CD4-positive, alpha-beta T cell treated with Interleukin-4 for 4 hours (primary cell): ENCODE measurements at regions not wholly inside any gene's neighbourhood (a gene's known extent, or its start where the extent isn't known, plus 50 kb on each side); places are given as distances from the start of the nearest gene placed in this dataset.

ENCODE experiments used
- DNase-seq: peaks from one replicate; pipeline ENCODE4 v3.0.0-alpha.2; 2020

DNA sequence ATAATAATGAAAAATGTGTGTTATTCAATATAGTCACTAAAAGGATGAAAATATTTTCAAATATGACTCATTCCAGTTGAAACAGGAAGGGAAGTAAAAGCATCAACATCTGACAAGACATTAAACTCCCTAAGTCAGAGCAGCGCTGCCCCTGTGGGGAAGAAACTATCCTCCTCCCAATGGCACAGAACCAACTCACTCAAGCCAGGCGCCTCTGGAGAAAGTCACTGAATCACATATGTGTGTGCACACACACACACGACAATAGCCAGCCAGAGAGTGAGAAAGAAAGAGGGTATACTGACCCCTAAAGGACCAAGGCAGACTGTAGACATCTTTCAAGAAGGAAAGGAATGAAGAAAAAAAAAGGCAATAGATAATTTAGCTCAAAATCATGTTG, 126.9 kb downstream of the SETD4 start:
- peak; percentile 8 for DNase-seq

DNA sequence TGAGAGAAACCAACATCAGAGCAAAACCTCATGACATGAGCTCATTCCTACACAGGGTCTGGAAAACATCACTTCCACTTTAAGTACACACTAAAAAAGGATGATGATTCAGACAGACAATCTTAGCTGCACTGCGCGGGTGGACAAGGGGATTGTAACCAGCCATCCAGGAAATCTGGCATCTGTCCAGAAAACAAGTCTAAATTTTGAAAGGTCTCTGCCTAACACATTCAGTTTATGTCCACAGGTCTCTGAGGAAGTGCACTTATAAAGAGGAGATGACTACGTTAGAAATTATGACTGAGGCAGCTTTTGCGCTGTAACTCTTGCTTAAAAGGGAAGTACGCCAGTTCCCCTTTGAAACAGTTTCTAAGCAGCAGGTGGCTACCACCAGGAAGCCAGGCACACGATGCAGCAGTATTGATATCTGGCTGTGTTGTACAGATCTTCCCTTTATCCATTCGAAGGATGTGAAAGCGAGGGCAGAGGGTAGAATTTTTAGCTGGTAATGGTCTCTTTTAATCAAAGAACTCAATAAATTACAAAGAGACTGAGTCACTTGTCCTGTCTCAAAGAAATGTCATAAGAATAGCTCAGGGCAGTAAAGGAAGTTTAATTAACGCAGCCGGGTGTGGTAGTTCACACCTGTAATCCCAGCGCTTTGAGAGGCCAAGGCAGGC, 128.0 kb downstream of the SETD4 start:
- peak; percentile 16 for DNase-seq

DNA sequence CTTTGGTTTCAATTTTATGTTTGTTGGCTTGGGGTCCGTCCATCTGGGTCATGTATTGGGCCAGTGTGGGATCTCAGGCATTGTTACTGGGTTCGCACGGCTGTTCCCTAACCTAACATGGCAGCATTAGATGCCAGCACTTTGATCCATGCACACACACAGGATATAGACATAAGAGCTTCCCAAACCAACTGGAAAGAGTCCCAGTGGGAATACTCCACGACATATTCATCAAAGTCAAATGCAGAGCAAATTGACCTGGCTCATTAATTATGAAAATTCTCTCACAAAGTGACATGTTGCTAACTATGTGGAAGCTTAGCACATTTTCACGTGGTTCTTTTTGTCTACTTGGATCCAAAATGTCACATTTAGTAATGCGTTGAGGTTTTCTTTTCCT, 130.4 kb downstream of the SETD4 start:
- DNase-seq, result no peak

DNA sequence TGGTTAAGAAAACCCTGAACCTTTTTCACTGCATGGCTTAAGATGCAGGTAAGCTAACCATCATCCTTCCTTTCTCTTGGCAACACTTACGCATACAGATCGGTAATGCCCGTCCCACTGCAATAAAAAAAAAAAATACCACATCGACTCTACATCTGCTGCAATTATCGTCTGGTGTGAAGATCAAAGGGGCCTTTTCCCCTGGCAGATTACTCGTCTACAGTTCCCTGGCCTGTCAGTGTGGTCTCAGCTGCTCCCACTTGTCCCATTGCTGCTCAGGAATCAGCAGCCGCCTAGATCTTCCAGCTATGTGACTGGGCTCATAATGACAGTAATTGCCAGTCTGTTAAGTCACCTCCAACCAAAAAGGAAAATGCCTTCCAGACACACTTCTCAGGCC, 133.1 kb downstream of the SETD4 start:
- no peak for DNase-seq

DNA sequence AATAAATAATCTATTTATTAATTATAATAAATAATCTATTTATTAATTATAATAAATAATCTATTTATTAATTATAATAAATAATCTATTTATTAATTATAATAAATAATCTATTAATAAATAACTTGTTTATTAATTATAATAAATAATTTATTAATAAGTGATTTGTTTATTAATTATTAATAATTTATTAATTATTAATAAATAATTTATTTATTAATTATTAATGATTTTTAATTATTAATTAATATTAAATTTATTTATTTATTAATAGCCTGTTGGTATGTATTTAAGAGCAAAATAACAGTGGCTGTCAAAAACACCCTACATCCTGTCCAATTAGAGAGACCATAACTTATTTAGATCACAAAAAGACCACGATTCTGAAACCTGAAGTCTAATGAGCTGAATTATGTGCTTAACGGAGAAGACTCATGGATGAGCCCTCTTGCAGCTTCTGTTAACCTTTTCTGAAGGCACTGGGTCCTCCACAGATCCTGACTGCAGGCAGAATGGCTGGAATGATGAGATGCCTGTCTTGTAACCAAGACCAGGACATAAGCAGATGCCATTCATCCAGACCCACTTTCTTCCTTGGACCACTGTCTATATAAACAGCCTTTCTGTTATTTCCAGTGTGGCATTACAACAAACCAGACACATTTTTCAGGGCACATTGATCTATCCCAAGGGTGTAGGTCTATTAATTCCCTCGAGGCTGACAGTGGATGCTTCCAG, 134.2 kb downstream of the SETD4 start:
- no peak for DNase-seq

DNA sequence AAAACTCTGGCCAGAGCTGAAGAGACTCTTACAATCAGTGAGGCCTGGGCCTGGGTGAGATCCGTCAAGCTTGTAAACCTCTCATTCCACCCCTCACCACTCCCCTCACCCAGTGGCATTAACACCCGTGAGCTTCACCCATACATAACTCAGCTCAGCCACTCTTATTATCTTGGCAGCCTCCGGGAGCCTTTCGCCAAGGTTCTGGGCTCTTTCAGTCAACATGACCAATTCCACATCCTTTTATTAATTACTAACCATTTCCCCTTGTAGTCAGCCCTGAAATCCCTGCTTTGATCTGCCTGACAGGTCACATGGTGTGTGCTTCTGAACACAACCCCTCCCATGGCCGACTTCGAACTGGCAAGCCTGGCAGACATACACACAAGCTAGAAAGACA, 134.8 kb downstream of the SETD4 start:
- DNase-seq, result no peak

DNA sequence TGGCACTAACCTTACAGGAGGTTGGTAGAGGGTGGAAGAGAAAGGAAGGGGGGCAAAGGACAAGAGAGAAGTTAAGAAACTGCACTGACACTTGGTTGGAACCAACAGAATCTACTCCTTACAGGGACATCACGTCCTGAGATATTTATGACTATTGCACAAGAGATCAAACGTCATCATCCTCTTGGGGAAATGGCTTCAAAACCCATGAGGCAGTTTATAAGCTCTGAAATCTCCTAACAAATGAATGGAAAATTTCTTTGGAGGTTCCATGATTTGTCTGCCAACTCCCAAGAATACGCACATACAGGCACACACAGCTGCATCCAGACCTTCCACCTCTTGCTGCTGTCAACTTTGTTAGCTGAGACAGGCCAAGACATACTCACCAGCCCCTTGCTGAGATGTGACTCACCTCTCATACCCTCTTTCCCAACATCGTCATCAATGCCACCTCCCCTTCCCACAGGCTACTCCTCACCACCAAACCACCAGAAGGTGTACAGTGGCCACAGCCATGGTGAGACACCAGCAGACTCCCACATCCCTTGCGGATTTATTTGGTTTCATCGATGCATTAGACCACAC, 135.5 kb downstream of the SETD4 start:
- no peak for DNase-seq

DNA sequence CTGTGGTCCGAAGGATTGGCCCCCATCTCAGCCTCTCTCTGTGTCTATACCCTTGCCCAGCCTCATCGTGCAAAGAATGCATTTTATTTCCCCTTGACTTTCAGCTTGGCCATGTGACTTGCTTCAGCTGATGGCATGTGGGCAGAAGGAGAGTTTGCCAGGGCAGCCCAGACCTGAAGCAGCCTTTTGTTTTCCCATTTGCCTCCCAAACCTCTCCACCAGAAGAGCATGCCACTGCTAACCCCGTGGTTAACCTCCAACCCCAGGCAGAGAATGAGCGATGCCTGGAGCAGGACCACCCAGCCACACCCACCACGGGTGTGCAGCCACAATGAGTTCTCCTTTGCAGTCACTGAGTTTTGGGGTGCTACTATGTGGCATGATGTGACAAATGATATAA, 136.4 kb downstream of the SETD4 start:
- DNase-seq, result no peak

DNA sequence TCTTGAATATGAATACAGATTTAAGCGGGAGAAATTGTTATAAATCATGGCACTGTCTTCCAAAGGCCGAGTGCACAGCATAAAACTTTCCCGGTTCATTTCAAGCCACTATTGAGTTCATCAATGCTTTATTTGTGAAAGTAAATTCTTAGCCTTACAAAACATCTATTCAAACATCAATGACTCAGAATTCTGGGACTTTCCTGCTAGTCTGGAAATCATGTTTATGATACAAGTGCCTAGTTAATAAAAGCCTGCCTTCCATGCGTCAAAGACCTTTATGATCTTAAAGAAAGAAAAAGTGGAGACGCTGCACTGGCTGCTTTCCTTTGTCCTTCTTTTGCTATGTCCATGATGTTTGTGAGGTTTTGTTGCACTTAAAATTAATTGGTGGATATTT, 137.7 kb downstream of the SETD4 start:
- DNase-seq, result no peak

DNA sequence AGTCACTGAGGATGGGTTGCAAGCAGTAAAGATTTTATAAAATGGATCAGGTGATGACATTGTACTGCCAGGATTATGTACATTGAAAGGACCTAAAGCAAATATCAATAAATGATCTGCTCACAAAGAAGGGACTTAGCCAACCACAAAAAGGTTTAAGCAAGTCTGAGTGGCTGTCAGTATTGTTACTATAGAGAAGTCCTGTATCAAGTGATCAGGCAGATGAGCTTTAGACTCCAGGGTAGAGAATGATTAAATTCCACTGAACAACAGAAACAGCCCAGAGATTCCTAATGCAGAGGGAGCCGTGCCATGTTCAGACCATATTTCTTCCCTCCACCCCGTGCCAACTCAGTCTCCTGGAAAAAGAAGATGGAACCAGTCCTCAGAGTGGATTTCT, 138.9 kb downstream of the SETD4 start:
- DNase-seq, result no peak

DNA sequence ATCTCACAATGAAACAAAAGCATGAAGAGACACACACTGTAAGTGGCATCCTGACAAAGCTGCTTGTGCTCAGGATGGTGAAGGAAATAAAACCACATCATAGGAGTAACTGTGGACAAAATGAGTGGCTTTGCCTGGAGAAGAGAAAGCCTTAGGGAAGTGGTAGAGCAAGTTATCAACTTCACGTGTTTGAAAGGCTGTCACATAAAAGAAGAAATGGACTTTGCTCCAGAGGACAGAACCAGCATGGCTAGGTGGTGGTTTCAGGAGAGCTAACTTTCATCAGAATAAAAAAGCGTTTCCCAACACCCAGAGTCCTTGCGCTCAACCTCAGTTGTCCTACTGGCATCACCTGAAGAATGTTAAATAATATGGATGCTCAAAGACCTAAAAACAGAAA, 139.9 kb downstream of the SETD4 start:
- no peak for DNase-seq

DNA sequence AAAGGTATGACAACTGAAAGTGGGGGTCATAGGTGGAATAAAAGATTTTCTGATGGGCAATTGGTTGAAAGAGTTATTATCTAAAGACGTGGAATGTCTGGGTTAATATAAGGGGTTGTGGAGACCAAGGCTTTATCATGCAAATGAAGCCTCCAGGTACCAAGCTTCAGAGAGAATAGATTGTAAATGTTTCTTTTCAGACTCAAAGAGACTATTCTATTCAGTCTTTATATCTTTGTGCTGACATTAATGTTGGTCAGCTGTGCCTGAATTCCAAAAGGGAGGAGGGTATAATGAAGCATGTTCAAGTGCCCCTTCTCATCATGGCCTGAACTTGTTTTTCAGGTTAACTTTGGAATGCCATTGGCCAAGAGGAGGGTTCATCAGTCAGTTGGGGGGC, 145.3 kb downstream of the SETD4 start:
- DNase-seq, result no peak

DNA sequence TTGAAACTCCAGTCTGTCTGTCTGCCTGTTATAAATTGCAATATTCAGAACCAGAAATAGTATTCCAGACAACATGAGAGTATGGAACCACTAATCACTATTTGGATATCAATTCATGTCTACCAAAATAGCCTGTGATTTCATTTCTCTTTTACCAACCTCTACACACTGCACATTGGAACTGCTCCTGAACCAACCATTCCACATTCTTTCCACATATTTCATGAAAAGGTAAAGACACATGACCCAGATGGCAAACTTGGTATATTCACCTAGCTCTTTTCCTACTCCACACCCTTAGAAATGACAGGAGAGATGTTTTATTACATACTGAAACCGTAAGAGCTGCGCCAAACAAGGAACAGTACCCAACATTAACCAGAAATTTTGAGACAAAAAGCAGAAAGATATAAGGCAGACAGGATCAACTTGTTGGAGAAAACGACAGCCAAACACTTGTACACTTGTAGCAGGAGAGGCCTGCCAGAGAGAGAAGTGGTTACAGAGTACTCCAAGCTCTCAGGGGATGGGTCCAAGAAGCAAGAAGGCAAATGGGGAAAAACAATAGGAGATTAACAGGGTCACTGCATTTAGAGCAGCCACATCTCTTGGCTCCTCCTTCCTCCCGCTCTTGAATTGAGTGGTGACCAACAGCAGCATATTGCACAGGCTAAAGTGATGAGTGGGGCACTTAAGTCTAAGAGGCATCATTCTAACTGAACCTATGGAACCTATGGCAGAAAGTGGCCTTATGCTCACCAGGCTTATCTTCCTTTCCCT, 148.7 kb downstream of the SETD4 start:
- DNase-seq, result no peak

DNA sequence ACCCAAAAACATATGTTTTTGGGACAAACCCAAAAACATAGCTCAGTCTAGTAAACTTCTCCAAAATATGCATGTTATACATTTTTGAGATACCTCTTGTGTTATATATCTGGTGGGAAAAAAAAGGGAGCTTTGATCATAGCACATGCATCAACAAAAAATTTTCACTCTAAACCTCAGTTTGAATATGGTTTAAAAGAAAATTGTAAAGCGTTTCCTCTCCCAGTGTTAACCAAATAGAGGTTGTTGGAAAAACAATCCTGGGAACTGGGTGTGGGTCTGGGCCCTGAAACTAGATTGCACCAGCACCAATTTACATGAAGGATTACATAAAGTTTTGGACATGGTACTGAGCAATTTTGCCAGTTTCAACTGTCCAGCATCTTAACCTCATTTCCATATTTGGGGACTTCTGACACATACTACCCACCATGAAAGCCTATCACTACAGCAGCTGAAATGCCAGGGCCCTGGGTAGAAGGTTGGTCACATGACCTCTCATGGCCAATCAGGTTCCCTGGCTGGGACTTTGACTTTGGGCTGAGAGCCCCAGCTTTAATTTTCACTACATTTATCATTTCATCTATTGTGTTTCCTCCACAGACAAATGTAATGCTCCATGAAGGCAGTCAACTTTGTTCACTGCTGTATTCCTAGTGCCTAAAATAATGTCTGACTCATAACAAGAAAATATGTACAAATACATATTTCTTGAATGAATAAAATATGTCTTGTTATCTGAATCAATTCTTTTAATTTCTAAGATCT, 150.7 kb downstream of the SETD4 start:
- DNase-seq, result no peak

DNA sequence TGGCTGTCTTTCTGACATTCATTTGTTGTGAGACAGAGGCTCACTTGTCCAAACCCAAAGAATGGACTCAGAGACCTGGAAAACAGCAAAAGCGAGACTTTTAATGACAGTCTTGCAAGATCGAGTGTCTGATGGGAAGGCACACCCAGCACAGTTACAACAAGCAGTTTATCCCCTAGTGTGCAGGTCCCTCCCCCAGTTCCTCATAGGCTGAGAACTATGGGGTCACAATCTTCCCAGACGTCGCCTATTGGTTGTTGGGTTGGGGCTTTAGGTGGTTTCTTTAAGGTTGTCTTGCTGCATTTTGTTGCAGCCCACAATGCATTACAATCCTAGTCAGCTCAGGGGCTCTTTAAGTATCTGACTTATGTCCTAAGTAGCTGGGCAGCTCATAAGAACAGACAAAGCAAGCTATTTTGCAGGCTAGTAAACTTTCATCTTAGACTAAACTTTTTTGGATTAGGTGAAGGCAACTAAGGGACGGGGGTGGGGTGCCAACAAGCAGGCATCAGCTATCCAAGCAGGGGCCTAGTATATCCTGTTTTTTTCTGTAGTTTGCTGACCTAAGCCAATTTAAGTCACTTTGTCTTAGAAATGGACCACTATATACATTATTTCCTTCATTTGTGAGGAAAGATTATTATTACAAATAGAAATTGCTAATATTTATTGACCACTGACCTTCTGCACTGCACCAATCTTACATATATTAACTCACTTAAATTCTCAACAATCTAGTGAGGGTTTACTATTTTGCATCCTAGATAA, 151.8 kb downstream of the SETD4 start:
- no peak for DNase-seq

DNA sequence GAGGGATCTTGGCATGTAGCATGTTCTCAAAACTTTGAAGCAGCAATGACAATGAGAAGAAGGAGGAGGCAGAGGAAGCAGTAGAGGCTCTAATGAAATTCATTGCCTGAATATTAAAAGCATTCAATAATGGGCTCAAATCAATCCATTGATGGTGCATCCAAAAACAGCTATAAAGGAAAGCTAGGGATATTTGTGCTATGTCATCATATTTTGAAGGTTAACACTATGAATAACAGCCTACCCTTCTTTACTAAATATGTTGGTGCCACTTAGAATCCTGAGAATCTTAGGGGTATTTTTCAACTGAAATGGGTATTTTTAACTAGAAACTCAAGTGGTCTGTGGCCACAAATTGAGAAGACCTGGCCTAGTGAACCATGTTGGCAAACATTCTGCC, 153.7 kb downstream of the SETD4 start:
- DNase-seq, result no peak

DNA sequence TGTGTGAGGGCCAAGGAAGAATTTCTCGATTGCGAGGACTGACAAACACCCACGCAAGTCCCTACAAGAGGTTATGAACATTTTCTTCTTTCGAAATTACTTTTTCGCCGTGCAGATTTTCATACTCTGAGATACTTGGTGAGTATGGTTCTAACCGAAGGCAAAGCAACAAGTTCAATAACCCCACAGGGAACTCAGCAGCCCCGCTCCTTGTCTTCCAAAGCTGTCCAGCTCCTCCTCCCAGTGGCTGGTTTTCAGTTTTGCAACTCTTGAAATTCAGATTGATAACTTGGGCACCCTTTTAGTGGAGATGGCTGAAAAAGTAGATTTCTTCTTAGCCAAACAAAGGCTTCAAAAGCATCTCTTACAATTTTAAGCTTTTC, 154.4 kb downstream of the SETD4 start:
- DNase-seq, result no peak

DNA sequence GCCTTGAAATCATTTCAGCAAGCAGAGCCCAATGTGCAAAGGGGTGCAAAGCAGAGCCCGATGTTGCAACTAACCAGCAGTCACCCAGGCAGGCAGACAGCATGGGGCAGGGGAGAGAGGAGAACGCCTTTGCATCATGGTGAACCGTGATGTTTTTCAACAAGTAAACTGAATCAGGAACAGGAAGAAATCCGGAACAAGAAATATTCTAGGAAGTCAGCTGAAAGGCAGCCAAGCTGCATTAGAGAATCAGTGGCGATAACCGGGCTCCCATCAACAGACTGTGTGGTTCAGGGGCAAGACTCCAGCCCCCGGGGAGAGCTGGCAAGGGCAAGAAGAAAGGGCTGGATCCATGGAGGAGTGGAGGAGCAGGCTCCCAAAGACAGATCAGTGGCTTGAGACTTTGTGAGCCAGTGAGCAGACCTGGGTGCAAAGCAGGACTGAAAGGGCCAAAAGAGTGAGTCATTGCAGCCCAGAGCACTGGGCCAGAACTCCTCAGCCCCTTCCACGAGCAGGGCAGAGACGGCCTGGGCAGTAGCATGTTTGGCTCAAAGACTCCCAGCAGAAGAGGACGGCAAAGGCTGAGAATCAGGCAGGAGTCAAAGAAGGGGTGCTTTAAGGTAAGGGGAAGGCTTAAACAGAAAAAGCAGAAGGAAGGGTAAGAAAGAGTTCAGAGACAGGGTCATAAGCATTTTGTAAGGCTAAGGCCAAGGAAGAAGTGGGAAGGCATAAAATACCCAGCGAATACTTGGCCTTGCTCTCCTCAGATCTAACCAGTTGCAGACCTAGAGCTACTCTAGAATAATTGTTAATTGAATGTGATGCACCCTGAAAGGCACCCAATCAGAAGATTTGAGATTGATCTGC, 155.0 kb downstream of the SETD4 start:
- no peak for DNase-seq

DNA sequence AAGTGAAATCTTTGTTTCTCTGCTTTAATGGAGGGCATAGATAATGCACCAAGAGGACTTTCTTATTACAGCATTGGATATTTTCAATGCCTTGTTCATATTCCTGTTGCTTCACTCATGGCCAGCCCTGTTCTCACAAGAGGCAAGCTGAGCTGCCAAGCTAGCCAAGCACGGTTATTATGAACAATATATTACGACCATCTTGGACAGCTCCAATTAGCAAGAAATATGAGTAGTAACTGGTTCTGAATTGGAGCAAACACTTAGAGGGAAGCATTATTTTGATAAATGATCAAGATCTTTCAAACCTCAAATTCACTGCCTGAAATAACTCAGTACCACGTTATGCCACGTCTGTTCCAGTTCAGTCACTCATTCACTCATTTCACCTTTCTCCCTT, 159.8 kb downstream of the SETD4 start:
- no peak for DNase-seq

DNA sequence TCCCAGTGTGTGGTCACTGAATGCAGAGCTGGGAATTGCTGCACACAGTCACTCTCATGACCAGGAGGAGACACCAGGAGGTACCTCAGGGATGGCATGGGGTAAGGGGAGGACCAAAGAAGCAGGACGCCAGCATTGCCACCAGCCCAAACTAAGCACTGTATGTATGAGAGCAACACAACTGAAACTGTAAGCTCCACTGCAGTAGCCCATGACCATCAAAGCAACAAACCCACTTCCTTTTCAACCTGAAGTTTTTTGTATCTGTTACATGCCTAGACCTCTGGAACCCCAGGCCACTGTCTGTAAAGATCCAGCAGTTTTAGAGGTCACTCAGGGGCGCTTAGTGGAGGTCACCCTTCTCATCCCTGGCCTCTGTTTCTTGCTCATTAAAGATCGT, 164.3 kb downstream of the SETD4 start:
- DNase-seq, result no peak

DNA sequence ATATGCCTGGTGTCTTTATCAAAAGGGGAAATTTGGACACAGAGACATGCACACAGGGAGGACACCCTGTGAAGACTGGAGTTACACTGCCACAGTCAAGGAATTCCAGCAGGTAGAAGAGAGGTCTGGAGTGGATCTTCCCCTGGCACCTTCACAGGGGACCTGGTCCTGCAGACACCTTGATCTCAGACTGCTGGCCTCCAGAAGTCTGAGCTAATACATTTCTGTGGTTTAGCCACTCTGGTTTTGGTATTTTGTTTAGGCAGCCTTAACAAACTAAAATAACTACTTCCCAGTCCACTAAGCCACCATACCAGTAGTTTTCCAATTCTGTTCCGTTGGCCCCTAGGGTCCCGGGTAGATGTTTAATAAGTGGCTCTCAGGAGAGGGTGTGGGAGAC, 164.7 kb downstream of the SETD4 start:
- no peak for DNase-seq
